ENCODE measurements at regions not wholly inside any gene's neighbourhood (a gene's known extent, or its start where the extent isn't known, plus 50 kb on each side); places are given as distances from the start of the nearest gene placed in this dataset.

DNA sequence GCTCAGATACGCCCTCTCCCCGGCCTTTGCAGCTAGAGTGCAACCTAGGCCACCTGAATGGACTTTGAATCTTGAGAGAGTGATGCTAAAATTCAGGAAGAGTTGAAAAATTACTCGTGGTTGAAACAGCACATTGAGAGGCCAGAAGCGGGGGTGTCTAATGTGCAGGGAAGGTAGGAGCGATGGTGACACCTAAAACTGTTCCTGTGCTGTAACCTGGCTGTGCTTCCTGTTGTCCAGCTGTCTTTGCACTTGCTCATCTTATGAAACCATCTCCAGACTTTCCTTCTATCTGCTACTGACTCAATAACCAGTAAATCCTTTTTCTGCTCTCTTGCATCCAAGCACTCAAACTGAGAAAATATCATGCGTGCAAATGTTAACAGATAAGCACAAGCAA is 106.4 kb upstream of the RPS6KA3 start:
- TF ChIP-seq, protein P1, sequence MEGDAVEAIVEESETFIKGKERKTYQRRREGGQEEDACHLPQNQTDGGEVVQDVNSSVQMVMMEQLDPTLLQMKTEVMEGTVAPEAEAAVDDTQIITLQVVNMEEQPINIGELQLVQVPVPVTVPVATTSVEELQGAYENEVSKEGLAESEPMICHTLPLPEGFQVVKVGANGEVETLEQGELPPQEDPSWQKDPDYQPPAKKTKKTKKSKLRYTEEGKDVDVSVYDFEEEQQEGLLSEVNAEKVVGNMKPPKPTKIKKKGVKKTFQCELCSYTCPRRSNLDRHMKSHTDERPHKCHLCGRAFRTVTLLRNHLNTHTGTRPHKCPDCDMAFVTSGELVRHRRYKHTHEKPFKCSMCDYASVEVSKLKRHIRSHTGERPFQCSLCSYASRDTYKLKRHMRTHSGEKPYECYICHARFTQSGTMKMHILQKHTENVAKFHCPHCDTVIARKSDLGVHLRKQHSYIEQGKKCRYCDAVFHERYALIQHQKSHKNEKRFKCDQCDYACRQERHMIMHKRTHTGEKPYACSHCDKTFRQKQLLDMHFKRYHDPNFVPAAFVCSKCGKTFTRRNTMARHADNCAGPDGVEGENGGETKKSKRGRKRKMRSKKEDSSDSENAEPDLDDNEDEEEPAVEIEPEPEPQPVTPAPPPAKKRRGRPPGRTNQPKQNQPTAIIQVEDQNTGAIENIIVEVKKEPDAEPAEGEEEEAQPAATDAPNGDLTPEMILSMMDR (conservative IDR thresholded peaks at IDR 0.05; ENCODE audit: low read length) = no peak
- no peak for TF ChIP-seq EZH2phosphoT487 (IDR thresholded peaks at IDR 0.05; ENCODE audit: borderline replicate concordance, low read depth, low read length)
- Histone ChIP-seq H3K27ac (ENCODE audit: low read depth, low read length, poor library complexity, severe bottlenecking) (no peak overlapping the region), H3K4me2 (ENCODE audit: low read length) (no peak overlapping the region), H2AFZ (ENCODE audit: low read length) (no peak overlapping the region), H3K9me3 (ENCODE audit: low read length) (no peaks in the 10 kb centered on the region), H4K20me1 (ENCODE audit: insufficient read depth, low read length) (no peaks in the 10 kb centered on the region), H3K36me3 (ENCODE audit: insufficient read depth, low read length) (no peaks in the 10 kb centered on the region), H3K79me2 (ENCODE audit: insufficient read depth, low read depth, low read length) (no peaks in the 10 kb centered on the region), H3K9me2 (ENCODE audit: insufficient read depth, low read length) (no peaks in the 10 kb centered on the region), H3K4me3 (ENCODE audit: low read depth, low read length, poor library complexity, severe bottlenecking) (no peak overlapping the region), H3K4me1 (ENCODE audit: insufficient read depth, low read length, poor library complexity, severe bottlenecking) (no peaks in the 10 kb centered on the region)
- no TSS peak for BruUV-seq (replicated peaks)
- ChIA-PET POLR2A (no interaction called here), CTCF (ENCODE audit: unreplicated experiment) (no interaction called here)
- intact Hi-C loops (cut with micrococcal nuclease; ENCODE audit: unreplicated experiment) = no loop called here
- no peak for DNase-seq (ENCODE audit: low spot score)

- POLR2A ChIA-PET = interaction anchor here (0.7 kb wide), 1 partner anchor 365 kb away, joined by 4 read pairs; no protein-coding TSS in a partner anchor
- Histone ChIP-seq H3K79me2 (ENCODE audit: insufficient read depth, low read depth, low read length) (no peaks in the 10 kb centered on the region), H3K4me2 (ENCODE audit: low read length) (no peak overlapping the region), H3K4me3 (ENCODE audit: low read depth, low read length, poor library complexity, severe bottlenecking) (no peak overlapping the region), H3K9me2 (ENCODE audit: insufficient read depth, low read length) (no peaks in the 10 kb centered on the region), H4K20me1 (ENCODE audit: insufficient read depth, low read length) (no peaks in the 10 kb centered on the region), H3K9me3 (ENCODE audit: low read length) (no peaks in the 10 kb centered on the region), H3K27ac (ENCODE audit: low read depth, low read length, poor library complexity, severe bottlenecking) (no peak overlapping the region), H3K4me1 (ENCODE audit: insufficient read depth, low read length, poor library complexity, severe bottlenecking) (no peaks in the 10 kb centered on the region), H3K36me3 (ENCODE audit: insufficient read depth, low read length) (no peaks in the 10 kb centered on the region), H2AFZ (ENCODE audit: low read length) (no peak overlapping the region)
- CTCF ChIA-PET (ENCODE audit: unreplicated experiment) = no interaction called here
- TF ChIP-seq EZH2phosphoT487 (IDR thresholded peaks at IDR 0.05; ENCODE audit: borderline replicate concordance, low read depth, low read length) = no peak
- TF ChIP-seq, protein P1 (conservative IDR thresholded peaks at IDR 0.05; ENCODE audit: low read length) = no peak
- intact Hi-C loops (cut with micrococcal nuclease; ENCODE audit: unreplicated experiment) = no loop called here
- DNase-seq (ENCODE audit: low spot score) = no peak
- BruUV-seq (replicated peaks) = no TSS peak
These were observed 105.8 kb upstream of the RPS6KA3 start for GRCh38 chrX:20372533-20372932.

DNA sequence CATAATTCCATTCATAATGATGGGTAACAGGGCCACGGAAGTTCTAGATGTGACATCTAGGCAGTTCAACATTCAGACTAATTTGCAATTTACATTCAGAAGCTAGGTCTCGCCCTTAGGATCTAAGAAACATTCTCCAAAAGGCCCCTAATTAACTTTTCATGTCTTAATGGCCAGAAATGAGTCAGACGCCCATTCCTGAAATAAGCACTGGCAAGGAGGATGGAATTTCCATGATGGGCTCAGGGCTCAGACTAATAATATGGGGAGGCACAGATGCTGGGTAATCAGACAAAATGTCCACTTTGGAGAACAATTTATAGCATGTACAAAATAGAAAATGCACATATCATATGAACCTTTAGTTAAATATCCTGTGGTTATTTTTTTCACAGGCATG is 102.8 kb upstream of the RPS6KA3 start:
- Histone ChIP-seq H2AFZ (ENCODE audit: low read length) (no peak overlapping the region), H3K27ac (ENCODE audit: low read depth, low read length, poor library complexity, severe bottlenecking) (no peak overlapping the region), H4K20me1 (ENCODE audit: insufficient read depth, low read length) (no peaks in the 10 kb centered on the region), H3K9me3 (ENCODE audit: low read length) (no peaks in the 10 kb centered on the region), H3K4me3 (ENCODE audit: low read depth, low read length, poor library complexity, severe bottlenecking) (no peak overlapping the region), H3K4me1 (ENCODE audit: insufficient read depth, low read length, poor library complexity, severe bottlenecking) (no peaks in the 10 kb centered on the region), H3K79me2 (ENCODE audit: insufficient read depth, low read depth, low read length) (no peaks in the 10 kb centered on the region), H3K36me3 (ENCODE audit: insufficient read depth, low read length) (no peaks in the 10 kb centered on the region), H3K4me2 (ENCODE audit: low read length) (no peak overlapping the region), H3K9me2 (ENCODE audit: insufficient read depth, low read length) (no peaks in the 10 kb centered on the region)
- BruUV-seq (replicated peaks) = no TSS peak
- intact Hi-C loops (cut with micrococcal nuclease; ENCODE audit: unreplicated experiment) = no loop called here
- CTCF ChIA-PET (ENCODE audit: unreplicated experiment) = no interaction called here
- DNase-seq (ENCODE audit: low spot score) = no peak
- no peak for TF ChIP-seq EZH2phosphoT487 (IDR thresholded peaks at IDR 0.05; ENCODE audit: borderline replicate concordance, low read depth, low read length)
- TF ChIP-seq, protein P1 (conservative IDR thresholded peaks at IDR 0.05; ENCODE audit: low read length) = no peak
- POLR2A ChIA-PET = no interaction called here
